DOHH2 (cell line): ENCODE measurements at regions not wholly inside any gene's neighbourhood (a gene's known extent, or its start where the extent isn't known, plus 50 kb on each side); places are given as distances from the start of the nearest gene placed in this dataset.
"Not testable (repeated sequence)": the region's sequence is repeated elsewhere in the genome, so short reads cannot be mapped to it uniquely, and the experiment has no call there.

Experiments
- EZH2phosphoT487 ChIP-seq: fragments of 200-600 bp; sonication (generic); IDR thresholded peaks from 2 replicates; pipeline ENCODE4 v1.6.1; 2017; ENCODE audit warnings: borderline replicate concordance, mild to moderate bottlenecking, antibody characterized with exemption, low read length, moderate library complexity, mixed read lengths
- TF ChIP-seq, protein P1 (sequence below): fragments of 200-600 bp; sonication (generic); IDR thresholded peaks from one replicate; pipeline ENCODE4 v1.5.1; 2014; ENCODE audit warnings: antibody characterized with exemption, mild to moderate bottlenecking, low read depth, low read length; ENCODE audit not compliant: poor library complexity, severe bottlenecking

DNA sequence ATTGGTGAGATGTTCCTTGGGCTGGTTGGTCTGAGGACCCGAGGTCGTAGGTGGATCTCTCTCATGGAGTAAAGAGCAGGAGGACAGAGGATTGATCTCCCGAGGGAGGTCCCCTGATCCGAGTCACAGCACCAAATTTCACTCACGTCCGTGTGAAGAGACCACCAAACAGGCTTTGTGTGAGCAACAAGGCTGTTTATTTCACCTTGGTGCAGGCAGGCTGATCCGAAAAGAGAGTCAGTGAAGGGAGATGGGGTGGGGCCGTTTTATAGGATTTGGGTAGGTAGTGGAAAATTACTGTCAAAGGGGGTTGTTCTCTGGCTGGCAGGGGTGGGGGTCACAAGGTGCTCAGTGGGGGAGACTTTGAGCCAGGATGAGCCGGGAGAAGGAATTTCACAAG lies 97.5 kb upstream of the SLC25A48 start:
- TF ChIP-seq, protein P1, sequence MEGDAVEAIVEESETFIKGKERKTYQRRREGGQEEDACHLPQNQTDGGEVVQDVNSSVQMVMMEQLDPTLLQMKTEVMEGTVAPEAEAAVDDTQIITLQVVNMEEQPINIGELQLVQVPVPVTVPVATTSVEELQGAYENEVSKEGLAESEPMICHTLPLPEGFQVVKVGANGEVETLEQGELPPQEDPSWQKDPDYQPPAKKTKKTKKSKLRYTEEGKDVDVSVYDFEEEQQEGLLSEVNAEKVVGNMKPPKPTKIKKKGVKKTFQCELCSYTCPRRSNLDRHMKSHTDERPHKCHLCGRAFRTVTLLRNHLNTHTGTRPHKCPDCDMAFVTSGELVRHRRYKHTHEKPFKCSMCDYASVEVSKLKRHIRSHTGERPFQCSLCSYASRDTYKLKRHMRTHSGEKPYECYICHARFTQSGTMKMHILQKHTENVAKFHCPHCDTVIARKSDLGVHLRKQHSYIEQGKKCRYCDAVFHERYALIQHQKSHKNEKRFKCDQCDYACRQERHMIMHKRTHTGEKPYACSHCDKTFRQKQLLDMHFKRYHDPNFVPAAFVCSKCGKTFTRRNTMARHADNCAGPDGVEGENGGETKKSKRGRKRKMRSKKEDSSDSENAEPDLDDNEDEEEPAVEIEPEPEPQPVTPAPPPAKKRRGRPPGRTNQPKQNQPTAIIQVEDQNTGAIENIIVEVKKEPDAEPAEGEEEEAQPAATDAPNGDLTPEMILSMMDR = not testable (repeated sequence)
- TF ChIP-seq EZH2phosphoT487 = not testable (repeated sequence)
